ENCODE measurements at regions not wholly inside any gene's neighbourhood (a gene's known extent, or its start where the extent isn't known, plus 50 kb on each side); places are given as distances from the start of the nearest gene placed in this dataset.

- 54% methylated on average over 30 of the region's 36 CpGs for WGBS (ENCODE audit: insufficient coverage, low coverage, missing lambda C conversion rate)
- no peak overlapping the region for H3K9ac ChIP-seq (ENCODE audit: insufficient read depth in 1 of 2, low read depth in 2 of 2, low read length in 2 of 2)
- H3K4me3 ChIP-seq = no peak overlapping the region
- H2AFZ ChIP-seq (ENCODE audit: low read depth, low read length) = no peak overlapping the region
- H3K9me1 ChIP-seq (ENCODE audit: control insufficient read depth, insufficient read depth, low read length) = no peaks in the 10 kb centered on the region
- BruUV-seq (replicated peaks) = no TSS peak
- H3K27ac ChIP-seq (ENCODE audit: extremely low read depth, low read depth, low read length) = no peak overlapping the region
- peaks cover 0 to 5% of the 10 kb centered on the region in 2 experiments; a peak in 1 of 5 replicates for H3K4me1 ChIP-seq (replicated peaks in 1 of 2; ENCODE audit: control insufficient read depth in 2 of 2, insufficient read depth in 2 of 2, low read length in 2 of 2)
- H3K9me3 ChIP-seq (replicated peaks; ENCODE audit: control insufficient read depth, insufficient read depth, low read depth, low read length) = no peaks in the 10 kb centered on the region; the same call in 1 of the 2 replicates
- no peak for ATAC-seq
- H3K79me2 ChIP-seq (ENCODE audit: control insufficient read depth, insufficient read depth, low read length) = no peaks in the 10 kb centered on the region
- H4K20me1 ChIP-seq (replicated peaks; ENCODE audit: control insufficient read depth, insufficient read depth, low read length) = no peaks in the 10 kb centered on the region
- ChIA-PET CTCF (ENCODE audit: low intra/inter-chr PET ratio) (no interaction called here), POLR2A (interaction anchor here (0.8 to 2.5 kb wide), 2 partner anchors 9 to 20 kb away, joined by 4 to 8 read pairs; no protein-coding TSS in a partner anchor)
- intact Hi-C loops (cut with micrococcal nuclease) = no loop called here
- no peak for FAIRE-seq
- H3K4me2 ChIP-seq (ENCODE audit: insufficient read depth, low read length) = no peak overlapping the region
- no peaks in the 10 kb centered on the region for H3K36me3 ChIP-seq (ENCODE audit: control insufficient read depth, insufficient read depth, low read length)
- peaks cover 16 to 40% of the 10 kb centered on the region in 2 experiments for H3K27me3 ChIP-seq (ENCODE audit: control insufficient read depth in 2 of 2, insufficient read depth in 2 of 2, low read length in 2 of 2)
- TF ChIP-seq RBM22 (IDR thresholded peaks at IDR 0.05; ENCODE audit: low read depth, low read length, poor library complexity, severe bottlenecking) (no peak), ZNF143 (CRISPR knock-in tag; IDR thresholded peaks at IDR 0.05) (no peak), AFF1 (IDR thresholded peaks at IDR 0.05; ENCODE audit: low read depth in 1 of 2, partially characterized antibody in 2 of 2) (no peak), HDAC6 (IDR thresholded peaks at IDR 0.05; ENCODE audit: low read depth, low read length) (no peak), TAF15 (IDR thresholded peaks at IDR 0.05; ENCODE audit: low read depth, low read length) (no peak), NR4A1 (CRISPR knock-in tag; IDR thresholded peaks at IDR 0.05) (no peak), NR4A1 (tag; IDR thresholded peaks at IDR 0.05) (no peak), CUX1 (CRISPR knock-in tag; IDR thresholded peaks at IDR 0.05) (no peak)
- no peak for DNase-seq (ENCODE audit: extremely low read depth in 1 of 4, low spot score in 3 of 4)
- in situ Hi-C loops (cut with MboI) = loop anchor here (25.0 kb wide), 2 partner anchors 183 to 408 kb away; no protein-coding TSS in a partner anchor
Measured at GRCh38 chr1:148354284-148354912, 128.7 kb downstream of the PPIAL4G start.

Measured in K562 (cell line).